DMS114 treated with DMSO at 0.1 percent for 48 hours (cell line): ENCODE measurements at regions not wholly inside any gene's neighbourhood (a gene's known extent, or its start where the extent isn't known, plus 50 kb on each side); places are given as distances from the start of the nearest gene placed in this dataset.
A peak's percentile ranks its signal among the peaks of the same experiment; 100 is the strongest.

Source experiments
- DNase-seq: peaks from one replicate; lab custom pipeline; 2025; ENCODE audit not compliant: unreplicated experiment; lab: John Stamatoyannopoulos, UW

GRCh38 chr3:147744967-147745366 lies 335.8 kb downstream of the ZIC1 start:
- no peak for DNase-seq

- DNase-seq = no peak
Observed at GRCh38 chr3:147755310-147755709, 346.1 kb downstream of the ZIC1 start.

DNA sequence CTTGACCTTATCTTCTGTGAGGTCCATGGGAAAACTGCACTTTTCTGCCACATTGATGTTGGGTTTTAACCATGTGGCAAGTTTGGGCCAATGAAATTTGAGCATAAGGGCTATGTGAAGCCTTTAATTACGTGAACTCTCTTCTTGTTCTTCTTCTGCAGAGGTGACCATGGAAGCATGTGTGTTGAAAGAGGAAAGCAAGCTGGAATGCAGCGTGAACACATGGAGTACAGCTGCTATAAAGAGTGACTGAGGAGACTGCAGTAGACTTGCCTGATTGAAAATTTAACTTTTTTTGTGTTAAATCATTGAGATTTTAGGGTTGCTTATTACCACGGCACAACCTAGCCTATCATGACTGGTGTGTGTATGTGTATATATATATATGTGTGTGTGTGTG lies 347.3 kb downstream of the ZIC1 start:
- no peak for DNase-seq

DNA sequence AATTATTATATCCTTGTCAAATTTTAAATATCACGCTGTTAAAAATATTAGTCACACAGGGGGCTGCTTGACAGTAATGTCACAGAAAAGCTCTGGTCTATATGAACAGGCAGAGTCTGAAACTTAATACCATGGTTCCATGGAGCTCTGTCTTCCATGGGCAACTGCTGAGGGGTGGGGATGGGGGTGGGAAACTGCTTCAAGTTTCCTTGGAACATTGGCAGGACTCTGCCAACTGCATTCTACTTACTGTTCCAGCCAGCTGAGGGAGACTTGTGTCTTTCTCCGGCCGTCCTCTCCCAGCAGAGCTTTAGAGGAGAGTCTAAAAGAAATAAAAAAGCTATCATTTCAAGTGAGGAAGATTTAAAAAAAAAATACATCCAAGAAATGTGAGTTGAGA lies 348.7 kb downstream of the ZIC1 start:
- no peak for DNase-seq

DNA sequence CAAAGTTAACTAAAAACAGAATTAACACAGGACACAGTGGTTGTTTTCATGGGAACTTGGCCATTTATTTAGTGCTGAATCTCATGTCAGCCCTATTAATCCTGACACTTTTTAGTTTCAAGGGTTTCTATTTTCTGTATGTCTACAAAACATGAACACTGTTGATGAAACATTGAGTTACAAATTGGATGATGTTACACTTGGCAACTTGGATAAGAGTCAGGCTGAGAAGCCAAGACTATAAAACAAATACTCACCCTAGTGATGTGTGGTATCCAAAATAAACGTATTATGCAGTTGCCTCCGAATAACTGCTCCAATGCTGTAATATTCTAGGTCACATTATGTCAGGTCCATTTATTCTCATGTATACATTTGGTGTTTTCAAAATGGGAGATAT lies 349.6 kb downstream of the ZIC1 start:
- no peak for DNase-seq

DNA sequence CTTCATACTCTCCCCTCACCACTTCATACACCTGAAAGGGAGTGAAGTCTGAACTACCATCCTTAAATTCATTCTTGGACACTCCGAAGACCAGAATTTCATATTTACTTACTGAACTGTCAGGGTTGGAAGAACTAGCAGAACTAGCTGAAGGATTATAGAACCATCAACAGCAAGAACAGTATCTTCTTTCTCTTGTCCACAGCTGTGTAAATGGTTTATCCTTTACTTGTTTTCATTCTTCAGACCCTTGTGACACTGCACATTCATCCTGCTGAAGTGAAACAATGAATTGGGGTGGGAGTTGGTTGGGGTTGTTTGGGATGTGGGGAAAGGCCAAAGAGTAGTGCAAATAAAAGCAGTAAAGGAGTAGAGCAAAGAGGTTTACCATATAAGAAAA lies 350.9 kb downstream of the ZIC1 start:
- DNase-seq = no peak

- DNase-seq = peak; percentile 23
Observed at GRCh38 chr3:147760941-147761340, 351.8 kb downstream of the ZIC1 start.

DNA sequence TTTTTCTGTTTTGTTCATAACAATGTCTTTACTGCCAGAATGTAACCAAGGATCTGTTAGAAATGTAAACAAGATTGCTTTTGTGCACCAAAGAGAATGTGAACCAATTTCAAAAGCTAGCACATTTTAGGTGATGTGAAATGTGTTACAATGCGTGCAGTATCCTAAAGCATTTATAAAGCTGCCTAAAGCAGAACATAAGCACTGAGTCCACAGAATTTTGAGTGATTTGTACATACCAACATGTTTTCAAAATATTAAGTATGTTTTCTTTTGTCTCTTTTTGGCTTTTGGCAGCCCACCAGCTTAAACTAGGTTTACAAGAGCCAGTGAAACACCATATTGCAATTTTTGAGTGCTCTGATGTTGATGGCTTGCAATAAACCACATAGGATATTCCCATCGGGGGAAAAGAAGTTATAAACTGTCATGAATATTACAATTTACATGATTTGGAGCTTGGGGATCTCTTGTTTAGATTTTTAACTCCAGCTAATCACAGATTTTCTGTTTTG lies 364.0 kb downstream of the ZIC1 start:
- DNase-seq = no peak

DNA sequence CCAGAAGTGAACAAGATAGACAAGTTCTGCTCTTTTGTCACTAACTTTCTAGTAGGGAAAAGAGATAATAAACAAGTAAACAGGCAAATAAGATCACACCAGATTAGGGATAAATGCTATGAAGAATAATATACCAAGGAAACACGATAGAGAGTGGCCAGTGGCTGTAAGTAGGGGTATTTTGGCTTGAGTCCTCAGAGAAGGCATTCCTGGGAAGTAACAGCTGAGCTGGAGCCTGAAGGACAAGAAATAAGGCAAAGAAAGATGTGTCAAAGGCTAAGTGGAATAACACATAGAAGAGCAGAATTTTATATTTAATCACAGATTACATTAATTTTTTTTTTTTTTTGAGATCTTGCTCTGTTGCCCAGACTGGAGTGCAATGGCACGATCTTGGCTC lies 366.2 kb downstream of the ZIC1 start:
- DNase-seq = no peak

DNA sequence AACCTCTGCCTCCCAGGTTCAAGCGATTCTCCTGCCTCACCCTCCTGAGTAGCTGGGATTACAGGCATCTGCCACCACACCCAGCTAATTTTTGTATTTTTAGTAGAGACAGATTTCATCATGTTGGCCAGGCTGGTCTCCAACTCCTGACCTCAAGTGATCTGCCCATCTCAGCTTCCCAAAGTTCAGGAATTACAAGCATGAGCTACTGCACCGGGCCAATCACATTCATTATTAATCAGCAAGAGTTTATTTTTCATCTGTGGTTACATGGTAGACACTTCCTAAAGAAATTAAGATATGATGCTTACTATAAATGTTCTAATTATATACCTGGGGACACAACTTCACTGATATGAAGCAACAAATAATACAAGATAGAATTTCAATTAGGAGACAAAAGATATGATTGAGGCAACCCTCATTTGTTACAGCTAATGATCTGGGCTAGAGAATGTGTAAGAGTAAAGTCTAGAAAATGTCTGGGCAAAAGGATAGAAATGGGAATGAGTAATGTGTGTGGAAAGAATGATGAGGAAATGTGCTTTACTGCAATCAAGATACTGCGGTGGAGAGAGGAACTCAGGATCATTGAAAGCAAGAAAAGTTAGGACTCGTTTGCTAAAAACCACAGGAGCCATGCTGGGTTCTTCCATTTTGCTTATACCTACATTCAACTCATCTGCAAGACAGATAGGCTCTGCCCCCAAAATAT lies 366.8 kb downstream of the ZIC1 start:
- DNase-seq = no peak

GRCh38 chr3:147793841-147794240 lies 384.7 kb downstream of the ZIC1 start:
- no peak for DNase-seq

DNA sequence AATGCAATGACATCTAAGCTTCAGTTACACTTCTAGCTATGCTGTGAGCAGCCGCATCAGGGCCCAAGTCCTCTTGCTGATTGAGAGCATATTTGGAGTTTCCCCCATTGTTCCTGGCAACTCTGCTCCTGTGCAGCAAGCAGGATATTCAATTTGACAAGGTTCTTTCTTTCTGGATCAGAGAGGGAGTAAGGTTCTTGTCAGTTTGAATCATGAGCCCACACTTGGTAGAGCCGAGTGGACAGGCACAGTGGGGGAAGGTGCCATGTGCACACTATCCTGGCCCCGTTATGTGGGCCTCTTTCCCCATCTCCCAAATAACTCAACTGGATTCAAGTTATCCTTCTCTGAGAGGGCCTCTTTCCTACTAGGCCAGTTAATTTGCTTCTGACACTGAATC lies 385.4 kb downstream of the ZIC1 start:
- no peak for DNase-seq

DNA sequence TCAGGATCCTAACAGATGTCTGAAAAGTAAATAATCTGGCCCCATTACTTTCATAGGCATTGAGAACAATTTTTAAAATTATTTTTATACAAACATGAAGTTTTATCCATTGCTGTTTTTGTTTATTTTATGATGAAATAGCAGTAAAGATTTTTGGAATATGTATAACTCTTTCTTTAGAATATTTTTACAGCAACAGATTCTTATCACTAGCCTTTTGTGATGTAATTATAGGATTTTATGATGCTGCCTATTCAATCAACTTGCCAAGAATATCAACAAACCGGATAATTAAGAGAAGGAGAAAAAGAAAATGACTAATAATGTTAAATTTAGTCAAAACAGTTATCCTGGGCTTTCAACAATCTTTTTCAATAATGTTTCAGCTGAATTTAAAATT lies 386.3 kb downstream of the ZIC1 start:
- no peak for DNase-seq

DNA sequence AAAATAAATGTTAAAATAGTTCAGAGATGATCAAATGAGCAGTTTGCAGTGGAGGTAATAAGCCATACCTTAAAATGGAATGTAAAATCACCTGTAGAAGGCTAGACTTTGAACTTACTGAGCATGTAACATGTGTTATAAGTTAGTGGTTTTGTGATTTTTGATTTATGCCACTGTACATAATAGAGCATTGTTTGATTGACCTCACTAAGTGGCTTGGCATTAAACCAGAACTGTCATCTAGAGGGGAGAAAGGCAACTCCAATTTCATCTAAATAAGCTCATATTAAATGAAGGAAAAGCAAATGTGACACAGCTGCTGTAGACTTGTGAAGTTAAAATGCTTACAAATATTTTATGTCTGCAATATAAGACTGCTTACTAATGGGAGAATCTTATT lies 387.9 kb downstream of the ZIC1 start:
- no peak for DNase-seq

- DNase-seq = no peak
Observed at GRCh38 chr3:147799601-147800000, 390.4 kb downstream of the ZIC1 start.

GRCh38 chr3:147807776-147808175 lies 398.6 kb downstream of the ZIC1 start:
- no peak for DNase-seq

DNA sequence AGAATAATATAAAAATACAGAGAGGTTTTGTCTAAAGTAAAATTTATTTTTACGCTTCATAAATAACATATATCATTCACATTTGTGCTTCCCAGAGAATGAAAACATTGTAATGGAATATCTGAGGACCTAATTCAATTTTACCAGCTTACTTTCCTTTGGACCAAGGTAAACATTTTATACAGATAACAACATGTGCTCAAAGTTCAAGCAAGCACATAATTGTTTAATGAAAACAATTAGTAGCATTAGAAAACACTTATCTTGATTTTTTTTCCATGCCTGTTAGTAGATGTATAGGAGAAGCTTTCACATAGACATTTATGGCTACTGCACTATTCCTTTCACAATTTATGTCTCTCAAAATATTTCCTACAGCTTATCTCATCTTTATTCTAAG lies 400.0 kb downstream of the ZIC1 start:
- no peak for DNase-seq

DNA sequence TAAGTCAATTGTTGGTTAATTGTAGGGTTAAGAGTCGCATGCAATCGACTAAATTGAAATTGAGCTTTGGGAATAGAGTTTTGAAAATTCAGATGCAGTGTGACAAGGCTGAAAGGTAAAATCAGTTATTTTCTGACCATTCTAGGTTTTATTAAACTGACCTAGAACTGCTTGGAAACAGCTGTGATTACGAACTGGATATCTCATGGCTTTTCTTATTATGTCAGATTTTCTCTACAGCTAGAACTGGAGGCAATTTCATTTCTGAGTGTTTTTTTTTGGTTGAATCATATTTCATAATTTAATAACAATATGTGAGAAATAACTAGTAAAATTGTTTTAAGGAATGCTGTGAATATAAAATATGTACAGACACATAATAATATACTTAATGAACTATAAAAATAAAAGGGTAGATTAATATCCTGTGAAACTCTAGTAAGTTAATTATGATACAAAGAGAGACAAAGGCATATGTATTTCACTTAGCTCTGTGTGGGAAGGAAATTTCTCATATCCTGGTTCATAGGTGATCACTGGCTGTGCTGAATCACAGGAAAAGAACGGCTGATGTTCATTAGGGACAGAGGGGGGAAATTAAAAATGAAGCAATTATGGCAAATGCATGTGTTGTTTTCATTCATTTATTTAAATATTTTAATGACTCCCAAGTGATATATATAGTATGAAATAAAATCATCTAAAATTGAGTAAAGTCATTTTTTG lies 403.2 kb downstream of the ZIC1 start:
- DNase-seq = no peak

GRCh38 chr3:147813256-147813655 lies 404.1 kb downstream of the ZIC1 start:
- no peak for DNase-seq

GRCh38 chr3:147816752-147817151 lies 407.6 kb downstream of the ZIC1 start:
- no peak for DNase-seq

- DNase-seq = no peak
Observed at GRCh38 chr3:147832611-147833010, 423.4 kb downstream of the ZIC1 start.

DNA sequence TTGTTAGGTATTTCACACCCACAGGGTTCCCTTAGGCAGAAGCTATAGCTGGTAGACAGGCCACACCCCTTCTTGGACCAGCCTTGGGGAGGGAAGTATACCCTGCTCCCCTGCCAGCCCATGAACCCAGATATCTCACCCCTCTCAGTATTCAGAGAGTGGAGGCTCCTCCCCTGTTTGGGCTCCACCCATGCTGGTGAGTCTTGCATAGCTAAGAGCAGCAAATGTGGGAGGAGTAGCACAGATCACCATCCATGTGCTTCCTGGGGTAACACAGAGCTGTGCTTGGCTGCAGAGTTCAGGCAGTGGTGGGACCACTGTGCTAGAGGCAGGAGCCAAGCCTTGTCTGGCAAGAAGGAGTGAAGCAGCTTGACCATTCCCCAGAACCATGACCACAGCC lies 427.2 kb downstream of the ZIC1 start:
- DNase-seq = no peak

DNA sequence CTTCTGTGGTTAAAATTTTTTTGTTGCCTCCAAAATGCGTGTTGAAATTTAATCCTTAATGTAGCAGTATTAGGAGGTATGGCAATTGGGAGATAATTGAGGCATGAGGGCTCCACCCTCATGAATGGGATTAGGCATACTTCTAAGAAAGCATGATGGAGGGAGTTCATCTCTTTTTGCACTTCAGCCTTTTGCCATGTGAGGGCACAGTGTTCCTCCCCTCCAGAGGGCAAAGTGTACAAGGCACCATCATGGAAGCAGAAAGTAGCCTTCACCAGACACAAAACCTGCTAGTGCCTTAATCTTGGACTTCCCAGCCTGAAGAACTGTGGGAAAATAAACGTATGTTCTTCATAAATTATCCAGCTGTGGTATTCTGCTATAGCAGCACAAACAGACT lies 429.5 kb downstream of the ZIC1 start:
- DNase-seq = no peak
